ENCODE measurements at regions not wholly inside any gene's neighbourhood (a gene's known extent, or its start where the extent isn't known, plus 50 kb on each side); places are given as distances from the start of the nearest gene placed in this dataset.

- Histone ChIP-seq H3K4me1 (ENCODE audit: control insufficient read depth, low read length) (no peaks in the 10 kb centered on the region), H3K4me2 (ENCODE audit: low read length) (no peak overlapping the region), H3K36me3 (ENCODE audit: control insufficient read depth, low read length) (no peaks in the 10 kb centered on the region), H3K27me3 (ENCODE audit: control insufficient read depth, low read length) (no peaks in the 10 kb centered on the region), H3K79me2 (ENCODE audit: control insufficient read depth, low read length) (no peaks in the 10 kb centered on the region), H3K4me3 (ENCODE audit: low read length) (no peak overlapping the region), H3K27ac (ENCODE audit: low read depth, low read length) (no peak overlapping the region), H3K9me2 (replicated peaks; ENCODE audit: control insufficient read depth, low read length) (no peaks in the 10 kb centered on the region), H3F3A (ENCODE audit: control insufficient read depth, insufficient read depth) (no peaks in the 10 kb centered on the region), H3K9me3 (ENCODE audit: control insufficient read depth, insufficient read depth, low read length) (no peaks in the 10 kb centered on the region), H4K20me1 (ENCODE audit: control insufficient read depth, insufficient read depth, low read depth, low read length) (no peaks in the 10 kb centered on the region)
- no peak for TF ChIP-seq CTCF (IDR thresholded peaks at IDR 0.05; ENCODE audit: low read depth, low read length, poor library complexity, severe bottlenecking)
- TF ChIP-seq EZH2phosphoT487 (IDR thresholded peaks at IDR 0.05; ENCODE audit: borderline replicate concordance, low read length): no peak
Observed at GRCh38 chr3:177750436-177750835, 553.2 kb upstream of the TBL1XR1 start.

- H3K4me1 ChIP-seq (ENCODE audit: control insufficient read depth, low read length): no peaks in the 10 kb centered on the region
- no peaks in the 10 kb centered on the region for H3K27me3 ChIP-seq (ENCODE audit: control insufficient read depth, low read length)
- H3K4me3 ChIP-seq (ENCODE audit: low read length): no peak overlapping the region
- no peak overlapping the region for H3K27ac ChIP-seq (ENCODE audit: low read depth, low read length)
- no peaks in the 10 kb centered on the region for H3F3A ChIP-seq (ENCODE audit: control insufficient read depth, insufficient read depth)
- H3K36me3 ChIP-seq (ENCODE audit: control insufficient read depth, low read length): no peaks in the 10 kb centered on the region
- no peaks in the 10 kb centered on the region for H3K79me2 ChIP-seq (ENCODE audit: control insufficient read depth, low read length)
- no peaks in the 10 kb centered on the region for H4K20me1 ChIP-seq (ENCODE audit: control insufficient read depth, insufficient read depth, low read depth, low read length)
- TF ChIP-seq EZH2phosphoT487 (IDR thresholded peaks at IDR 0.05; ENCODE audit: borderline replicate concordance, low read length): no peak
- no peak for TF ChIP-seq CTCF (IDR thresholded peaks at IDR 0.05; ENCODE audit: low read depth, low read length, poor library complexity, severe bottlenecking)
- no peaks in the 10 kb centered on the region for H3K9me3 ChIP-seq (ENCODE audit: control insufficient read depth, insufficient read depth, low read length)
- no peak overlapping the region for H3K4me2 ChIP-seq (ENCODE audit: low read length)
- H3K9me2 ChIP-seq (replicated peaks; ENCODE audit: control insufficient read depth, low read length): no peaks in the 10 kb centered on the region
Observed at GRCh38 chr3:177751770-177752169, 554.5 kb upstream of the TBL1XR1 start.

GRCh38 chr3:177752831-177753230 lies 555.5 kb upstream of the TBL1XR1 start:
- no peak overlapping the region for H3K27ac ChIP-seq (ENCODE audit: low read depth, low read length)
- no peaks in the 10 kb centered on the region for H3K9me2 ChIP-seq (replicated peaks; ENCODE audit: control insufficient read depth, low read length)
- no peaks in the 10 kb centered on the region for H3K36me3 ChIP-seq (ENCODE audit: control insufficient read depth, low read length)
- no peaks in the 10 kb centered on the region for H3K9me3 ChIP-seq (ENCODE audit: control insufficient read depth, insufficient read depth, low read length)
- no peaks in the 10 kb centered on the region for H4K20me1 ChIP-seq (ENCODE audit: control insufficient read depth, insufficient read depth, low read depth, low read length)
- H3K4me2 ChIP-seq (ENCODE audit: low read length): no peak overlapping the region
- H3K4me3 ChIP-seq (ENCODE audit: low read length): no peak overlapping the region
- H3K4me1 ChIP-seq (ENCODE audit: control insufficient read depth, low read length): no peaks in the 10 kb centered on the region
- no peaks in the 10 kb centered on the region for H3K79me2 ChIP-seq (ENCODE audit: control insufficient read depth, low read length)
- no peaks in the 10 kb centered on the region for H3K27me3 ChIP-seq (ENCODE audit: control insufficient read depth, low read length)
- no peak for TF ChIP-seq CTCF (IDR thresholded peaks at IDR 0.05; ENCODE audit: low read depth, low read length, poor library complexity, severe bottlenecking)
- no peaks in the 10 kb centered on the region for H3F3A ChIP-seq (ENCODE audit: control insufficient read depth, insufficient read depth)
